ENCODE measurements at regions not wholly inside any gene's neighbourhood (a gene's known extent, or its start where the extent isn't known, plus 50 kb on each side); places are given as distances from the start of the nearest gene placed in this dataset.

DNA sequence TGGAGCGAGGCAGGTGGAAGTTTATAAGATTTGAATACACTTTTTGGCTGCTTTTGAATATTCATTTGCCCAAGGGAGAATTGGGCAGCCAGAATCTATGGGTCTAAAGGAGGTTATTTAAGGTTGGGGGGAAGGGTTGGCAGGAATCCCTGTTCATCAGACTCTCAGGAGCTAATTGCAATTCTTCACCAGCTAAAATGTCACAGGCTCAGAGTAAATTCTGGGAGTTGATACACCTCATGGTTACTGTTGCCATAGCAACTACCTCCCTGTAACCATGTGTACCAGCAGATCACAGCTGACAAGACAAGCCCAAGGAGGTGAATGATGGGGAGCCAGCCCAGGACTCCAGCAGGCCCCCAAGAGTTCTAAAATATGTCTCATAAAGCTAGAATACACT lies 75.5 kb downstream of the CAMK2N1 start:
- no peaks in the 10 kb centered on the region for H3K36me3 ChIP-seq (ENCODE audit: control insufficient read depth in 2 of 2, extremely low read depth in 1 of 2, insufficient read depth in 2 of 2, low read length in 2 of 2)
- H3K4me1 ChIP-seq (ENCODE audit: control insufficient read depth, extremely low read depth, insufficient read depth, low read length), result peaks cover 18% of the 10 kb centered on the region
- H4K20me1 ChIP-seq (ENCODE audit: control insufficient read depth, extremely low read depth, insufficient read depth, low read length), result no peaks in the 10 kb centered on the region
- H3K79me2 ChIP-seq (ENCODE audit: control insufficient read depth, insufficient read depth, low read length), result no peaks in the 10 kb centered on the region
- DNase-seq (ENCODE audit: low read depth, low spot score) (no peak), FAIRE-seq (no peak)
- H3K9me1 ChIP-seq (ENCODE audit: control insufficient read depth, extremely low read depth, insufficient read depth, low read length), result no peaks in the 10 kb centered on the region
- TF ChIP-seq CTCF (optimal IDR thresholded peaks at IDR 0.05 in 1 of 3, IDR thresholded peaks at IDR 0.05 in 1 of 3, conservative IDR thresholded peaks at IDR 0.05 in 1 of 3; ENCODE audit: extremely low read depth in 1 of 3, insufficient read depth in 2 of 3, low read length in 3 of 3), result no peak
- no peaks in the 10 kb centered on the region for H3K9me3 ChIP-seq (ENCODE audit: control insufficient read depth, low read depth, low read length)
- dilution Hi-C loops (cut with MboI; ENCODE audit: extremely low pct_ligation_motif_present, low sequenced_read_pairs), result no loop called here
- H3K4me2 ChIP-seq (ENCODE audit: control insufficient read depth, extremely low read depth, insufficient read depth, low read depth, low read length), result no peak overlapping the region
- H3K27me3 ChIP-seq (ENCODE audit: control insufficient read depth, extremely low read depth, insufficient read depth, low read length), result no peaks in the 10 kb centered on the region
- H3K4me3 ChIP-seq (ENCODE audit: control insufficient read depth in 2 of 3, extremely low read depth in 1 of 3, insufficient read depth in 2 of 3, low read depth in 1 of 3, low read length in 3 of 3), result no peak overlapping the region
- no peak overlapping the region for H2AFZ ChIP-seq (ENCODE audit: control insufficient read depth, low read length)
- H3K27ac ChIP-seq (ENCODE audit: control insufficient read depth, insufficient read depth, low read length), result no peak overlapping the region
- H3K9ac ChIP-seq (ENCODE audit: control insufficient read depth, extremely low read depth, insufficient read depth, low read length), result no peak overlapping the region

- no peak overlapping the region for H3K27ac ChIP-seq (ENCODE audit: control insufficient read depth, insufficient read depth, low read length)
- H3K27me3 ChIP-seq (ENCODE audit: control insufficient read depth, extremely low read depth, insufficient read depth, low read length), result no peaks in the 10 kb centered on the region
- H2AFZ ChIP-seq (ENCODE audit: control insufficient read depth, low read length), result no peak overlapping the region
- TF ChIP-seq EZH2 (IDR thresholded peaks at IDR 0.05; ENCODE audit: low read length) (no peak), CTCF (optimal IDR thresholded peaks at IDR 0.05 in 1 of 3, IDR thresholded peaks at IDR 0.05 in 1 of 3, conservative IDR thresholded peaks at IDR 0.05 in 1 of 3; ENCODE audit: extremely low read depth in 1 of 3, insufficient read depth in 2 of 3, low read length in 3 of 3) (no peak)
- DNase-seq (ENCODE audit: low read depth, low spot score) (no peak), FAIRE-seq (no peak)
- no peaks in the 10 kb centered on the region for H3K79me2 ChIP-seq (ENCODE audit: control insufficient read depth, insufficient read depth, low read length)
- no peaks in the 10 kb centered on the region for H4K20me1 ChIP-seq (ENCODE audit: control insufficient read depth, extremely low read depth, insufficient read depth, low read length)
- no peak overlapping the region for H3K4me2 ChIP-seq (ENCODE audit: control insufficient read depth, extremely low read depth, insufficient read depth, low read depth, low read length)
- no peaks in the 10 kb centered on the region for H3K9me3 ChIP-seq (ENCODE audit: control insufficient read depth, low read depth, low read length)
- H3K36me3 ChIP-seq (ENCODE audit: control insufficient read depth in 2 of 2, extremely low read depth in 1 of 2, insufficient read depth in 2 of 2, low read length in 2 of 2), result no peaks in the 10 kb centered on the region
- no peak overlapping the region for H3K9ac ChIP-seq (ENCODE audit: control insufficient read depth, extremely low read depth, insufficient read depth, low read length)
- H3K9me1 ChIP-seq (ENCODE audit: control insufficient read depth, extremely low read depth, insufficient read depth, low read length), result no peaks in the 10 kb centered on the region
- H3K4me3 ChIP-seq (ENCODE audit: control insufficient read depth in 2 of 3, extremely low read depth in 1 of 3, insufficient read depth in 2 of 3, low read depth in 1 of 3, low read length in 3 of 3), result no peak overlapping the region
- dilution Hi-C loops (cut with MboI; ENCODE audit: extremely low pct_ligation_motif_present, low sequenced_read_pairs), result no loop called here
- H3K4me1 ChIP-seq (ENCODE audit: control insufficient read depth, extremely low read depth, insufficient read depth, low read length), result peaks cover 18% of the 10 kb centered on the region
Measured at GRCh38 chr1:20409971-20410370, 76.0 kb downstream of the CAMK2N1 start.

Data from keratinocyte (primary cell).